ENCODE measurements at regions not wholly inside any gene's neighbourhood (a gene's known extent, or its start where the extent isn't known, plus 50 kb on each side); places are given as distances from the start of the nearest gene placed in this dataset.

- TF ChIP-seq EZH2 (IDR thresholded peaks at IDR 0.05; ENCODE audit: low read length): no peak
- no peak for TF ChIP-seq CTCF (optimal IDR thresholded peaks at IDR 0.05 in 1 of 3, IDR thresholded peaks at IDR 0.05 in 1 of 3, conservative IDR thresholded peaks at IDR 0.05 in 1 of 3; ENCODE audit: extremely low read depth in 1 of 3, insufficient read depth in 2 of 3, low read length in 3 of 3)
Measured at GRCh38 chr9:1461812-1462211, 411.7 kb downstream of the DMRT2 start.
